Mononuclear cell (primary cell): ENCODE measurements at regions not wholly inside any gene's neighbourhood (a gene's known extent, or its start where the extent isn't known, plus 50 kb on each side); places are given as distances from the start of the nearest gene placed in this dataset.

ENCODE experiments used
- H3K27me3 ChIP-seq: 2 replicates; pipeline ENCODE4 v1.6.0; 2011; ENCODE audit warnings: low read length, control low read depth; ENCODE audit not compliant: insufficient read depth
- H3K4me1 ChIP-seq: 2 replicates; pipeline ENCODE4 v1.5.1; 2011; ENCODE audit warnings: mild to moderate bottlenecking, low read length, control low read depth; ENCODE audit not compliant: insufficient read depth
- H3K4me3 ChIP-seq: 2 replicates; pipeline ENCODE4 v1.5.1; 2011; ENCODE audit warnings: mild to moderate bottlenecking, low read length, moderate library complexity
- H3K9me3 ChIP-seq: 2 replicates; pipeline ENCODE4 v1.5.1; 2011; ENCODE audit warnings: low read depth, mild to moderate bottlenecking, control low read depth, low read length

- no peaks in the 10 kb centered on the region for H3K4me1 ChIP-seq
- no peaks in the 10 kb centered on the region for H3K9me3 ChIP-seq
- H3K27me3 ChIP-seq = no peaks in the 10 kb centered on the region
- H3K4me3 ChIP-seq = no peak overlapping the region
Measured at GRCh38 chr1:47630346-47630745, 192.5 kb downstream of the FOXD2 start.

DNA sequence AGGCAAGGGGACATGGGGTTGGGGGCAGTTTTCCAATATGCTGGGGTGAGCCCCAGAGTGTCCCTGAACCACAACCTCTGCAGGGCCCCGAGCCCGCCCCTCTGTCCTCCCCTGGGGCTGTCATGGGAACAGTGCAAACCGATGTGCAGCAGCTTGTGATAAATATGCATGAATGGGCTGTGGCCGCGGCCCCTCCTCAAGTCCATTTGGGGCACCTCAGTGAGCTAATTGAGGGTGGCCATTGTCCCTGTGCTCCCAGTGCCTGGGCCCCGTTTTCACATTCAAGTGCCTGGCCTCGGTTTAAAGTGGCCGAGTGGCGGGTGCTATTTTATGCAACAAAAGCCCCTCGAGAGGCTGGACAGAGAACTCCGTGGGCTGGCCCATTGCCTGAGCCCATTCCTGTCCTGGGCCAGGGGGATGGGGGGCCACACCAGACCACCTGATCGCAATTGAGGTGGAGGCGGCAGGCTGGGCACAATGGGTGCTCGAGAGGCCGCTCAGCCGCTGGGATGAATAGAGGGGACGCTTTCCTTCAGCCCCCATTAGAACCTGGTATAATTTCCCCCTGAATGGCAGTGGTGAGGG, 193.7 kb downstream of the FOXD2 start:
- no peaks in the 10 kb centered on the region for H3K27me3 ChIP-seq
- no peaks in the 10 kb centered on the region for H3K4me1 ChIP-seq
- no peaks in the 10 kb centered on the region for H3K9me3 ChIP-seq
- no peak overlapping the region for H3K4me3 ChIP-seq

- H3K4me3 ChIP-seq = no peak overlapping the region
- H3K4me1 ChIP-seq = no peaks in the 10 kb centered on the region
- no peaks in the 10 kb centered on the region for H3K9me3 ChIP-seq
- no peaks in the 10 kb centered on the region for H3K27me3 ChIP-seq
Measured at GRCh38 chr1:47635111-47635510, 197.3 kb downstream of the FOXD2 start.

DNA sequence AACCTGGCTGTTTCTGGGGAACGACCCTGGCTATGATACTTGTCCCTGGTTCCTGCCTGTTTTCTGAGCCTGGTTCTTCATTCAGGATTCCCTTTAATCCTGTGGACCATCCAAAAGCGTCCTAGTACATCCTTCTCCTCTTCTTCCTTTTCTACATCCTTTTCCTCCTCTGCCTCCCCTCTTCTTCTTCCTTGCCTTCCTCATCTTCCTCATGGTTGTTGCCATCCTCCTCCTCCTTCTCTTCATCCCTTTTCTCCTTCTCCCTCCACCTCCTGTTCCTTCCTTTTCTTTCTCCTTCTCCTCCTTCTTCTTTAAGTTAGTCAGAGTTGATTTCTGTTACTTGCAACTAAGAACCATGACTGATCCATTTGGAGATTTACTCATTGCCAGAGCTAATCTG, 197.8 kb downstream of the FOXD2 start:
- H3K4me1 ChIP-seq = no peaks in the 10 kb centered on the region
- no peaks in the 10 kb centered on the region for H3K27me3 ChIP-seq
- no peak overlapping the region for H3K4me3 ChIP-seq
- H3K9me3 ChIP-seq = no peaks in the 10 kb centered on the region

DNA sequence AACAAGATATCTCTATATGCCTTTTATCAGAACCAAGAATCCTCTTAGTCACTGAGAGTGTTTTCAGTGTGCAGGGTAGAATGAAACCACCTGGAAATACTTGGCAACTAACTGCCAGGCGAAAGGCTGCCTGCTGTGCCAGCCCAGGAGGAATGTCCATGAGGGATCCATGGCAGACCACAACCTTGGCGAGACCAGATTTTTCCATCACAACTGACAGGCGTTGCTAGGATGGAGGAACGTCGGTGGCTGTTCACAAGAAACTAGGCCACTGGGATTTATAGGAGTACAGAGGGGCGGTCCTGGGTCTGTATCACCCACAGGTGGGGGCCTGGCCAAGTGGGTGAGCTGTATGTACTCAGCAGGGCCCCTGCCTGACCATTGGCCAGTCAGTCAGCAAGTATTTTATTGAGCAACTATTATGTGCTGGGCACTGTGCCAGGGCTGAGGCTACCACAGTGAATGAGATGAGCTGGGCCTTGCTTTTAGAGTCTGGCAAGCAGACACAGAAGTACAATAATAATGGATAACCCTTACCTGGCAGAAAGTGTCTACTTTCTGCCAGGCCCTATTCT, 199.4 kb downstream of the FOXD2 start:
- H3K27me3 ChIP-seq = no peaks in the 10 kb centered on the region
- no peaks in the 10 kb centered on the region for H3K9me3 ChIP-seq
- H3K4me1 ChIP-seq = no peaks in the 10 kb centered on the region
- no peak overlapping the region for H3K4me3 ChIP-seq

DNA sequence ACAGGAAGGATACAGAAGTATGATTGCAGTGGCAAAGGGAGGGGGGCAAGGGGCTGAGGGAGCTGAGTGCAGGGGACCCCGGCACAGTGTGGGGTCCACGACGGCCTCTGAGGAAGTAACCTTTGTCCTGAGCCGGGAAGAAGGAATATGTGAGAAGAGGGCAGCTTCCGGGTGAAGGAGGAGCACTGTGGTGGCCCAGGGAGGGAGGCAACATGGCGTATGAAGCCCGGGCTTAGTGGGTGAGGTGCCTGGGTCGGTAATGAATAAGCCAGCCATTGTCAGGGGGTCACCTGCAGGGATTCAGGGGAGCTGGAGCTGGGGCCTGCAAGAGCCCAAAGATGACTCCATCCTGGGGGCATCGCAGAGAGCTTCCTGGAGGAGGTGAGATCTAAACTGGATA, 200.4 kb downstream of the FOXD2 start:
- Histone ChIP-seq H3K27me3 (no peaks in the 10 kb centered on the region), H3K4me1 (no peaks in the 10 kb centered on the region), H3K9me3 (no peaks in the 10 kb centered on the region), H3K4me3 (no peak overlapping the region)

DNA sequence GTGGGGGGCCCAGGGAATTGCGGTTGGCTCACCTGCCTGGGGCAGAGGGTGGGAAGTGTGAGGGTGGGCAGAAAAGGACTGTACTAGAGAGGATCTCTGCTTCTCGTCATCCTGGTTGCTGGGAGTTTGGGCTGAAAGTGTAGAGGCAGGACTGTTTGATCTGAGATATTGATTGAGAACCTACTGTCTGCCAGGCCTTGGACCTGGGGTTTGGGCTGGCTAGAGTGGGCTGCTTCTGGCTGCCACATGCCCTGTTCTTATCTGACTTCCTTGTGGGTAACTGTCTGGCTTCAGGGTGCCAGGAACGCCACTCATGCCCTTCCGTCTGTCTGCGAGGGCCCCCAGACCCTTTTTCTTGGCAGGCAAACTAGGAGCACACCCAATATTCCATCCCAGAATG, 200.9 kb downstream of the FOXD2 start:
- Histone ChIP-seq H3K9me3 (no peaks in the 10 kb centered on the region), H3K4me1 (no peaks in the 10 kb centered on the region), H3K27me3 (no peaks in the 10 kb centered on the region), H3K4me3 (no peak overlapping the region)

DNA sequence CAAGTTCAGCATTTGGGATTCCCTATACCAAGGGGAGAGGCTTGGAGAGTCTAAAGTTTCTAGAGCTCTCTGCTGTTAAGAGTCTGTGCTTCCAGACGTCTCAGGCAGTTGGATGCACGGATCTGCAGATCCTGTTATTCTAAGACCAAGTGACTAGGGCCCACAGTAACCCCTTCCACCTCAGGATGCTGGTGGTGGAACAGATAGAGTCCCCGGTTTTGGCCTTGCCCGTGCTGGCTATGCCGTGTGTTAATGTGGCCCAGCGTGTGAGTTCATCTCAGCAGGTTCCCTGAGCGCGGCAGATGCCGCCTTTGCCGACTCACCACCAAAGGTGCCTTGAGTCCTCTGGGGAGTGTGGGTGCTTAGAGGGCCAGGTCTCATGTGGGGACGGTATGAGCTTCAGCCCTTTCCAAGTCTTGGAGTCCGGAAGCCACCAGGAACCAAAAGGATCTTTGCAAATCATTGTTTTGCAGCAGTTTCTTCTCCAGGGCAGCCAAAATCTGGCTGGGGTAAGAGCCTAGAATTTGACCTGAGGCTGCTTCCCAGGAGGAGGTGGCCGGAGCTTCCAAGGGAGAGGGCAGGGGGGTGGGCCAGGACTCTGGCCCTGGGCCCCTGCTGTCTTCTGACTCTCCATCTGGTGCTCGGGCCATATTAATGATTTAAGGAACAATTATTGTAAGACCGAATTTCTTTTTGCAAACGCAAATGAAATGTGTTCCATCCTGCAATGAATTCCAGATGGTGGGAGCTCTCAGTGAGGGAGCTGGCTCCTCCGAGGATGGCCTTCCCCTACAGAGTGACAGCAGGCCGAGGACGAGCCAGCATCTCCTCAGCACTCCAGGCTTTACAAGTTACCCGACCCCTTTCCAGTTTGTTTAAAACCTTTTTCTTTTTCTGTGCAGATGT, 205.7 kb downstream of the FOXD2 start:
- Histone ChIP-seq H3K27me3 (no peaks in the 10 kb centered on the region), H3K9me3 (no peaks in the 10 kb centered on the region), H3K4me1 (no peaks in the 10 kb centered on the region), H3K4me3 (no peak overlapping the region)

DNA sequence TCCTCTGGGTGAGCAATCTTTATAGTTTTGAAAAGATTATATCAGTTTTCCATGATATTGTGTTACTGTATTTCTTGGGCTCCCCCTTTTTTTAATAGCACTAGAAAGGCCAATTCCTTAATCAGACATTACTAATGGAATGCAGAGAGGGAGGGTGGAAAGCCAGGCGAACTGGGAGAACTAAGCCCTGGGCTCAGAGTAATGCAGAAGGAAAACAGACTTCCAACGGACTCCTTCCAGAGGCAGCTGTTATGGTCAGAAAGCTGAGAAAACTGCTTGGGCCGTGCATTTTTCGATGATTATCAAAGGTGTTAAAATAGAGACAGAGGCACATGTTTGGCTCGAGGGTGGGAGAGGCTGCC, 206.3 kb downstream of the FOXD2 start:
- Histone ChIP-seq H3K4me3 (no peak overlapping the region), H3K9me3 (no peaks in the 10 kb centered on the region), H3K4me1 (no peaks in the 10 kb centered on the region), H3K27me3 (no peaks in the 10 kb centered on the region)

DNA sequence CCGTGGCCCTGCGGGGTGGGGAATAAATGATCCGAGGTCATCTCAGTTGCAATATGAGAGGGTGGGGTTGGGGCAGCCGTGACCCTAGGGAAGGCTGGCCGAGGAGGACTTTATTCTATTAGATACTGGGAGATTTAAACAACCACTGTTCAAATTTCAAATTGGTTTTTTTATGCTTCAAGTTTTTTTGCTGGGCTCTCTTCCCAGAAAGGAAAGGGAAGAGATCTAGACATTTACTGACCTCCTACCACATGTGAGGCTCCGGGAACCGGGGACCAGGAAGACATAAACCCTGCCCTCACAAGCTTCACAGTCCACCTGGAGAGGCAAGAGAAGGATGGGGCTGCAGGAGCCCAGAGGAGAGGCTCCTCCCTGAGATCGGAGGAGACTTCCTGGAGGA, 207.3 kb downstream of the FOXD2 start:
- Histone ChIP-seq H3K9me3 (no peaks in the 10 kb centered on the region), H3K4me3 (no peak overlapping the region), H3K27me3 (no peaks in the 10 kb centered on the region), H3K4me1 (no peaks in the 10 kb centered on the region)

- Histone ChIP-seq H3K4me1 (no peaks in the 10 kb centered on the region), H3K4me3 (no peak overlapping the region)
Measured at GRCh38 chr1:47646676-47647075, 208.8 kb downstream of the FOXD2 start.

DNA sequence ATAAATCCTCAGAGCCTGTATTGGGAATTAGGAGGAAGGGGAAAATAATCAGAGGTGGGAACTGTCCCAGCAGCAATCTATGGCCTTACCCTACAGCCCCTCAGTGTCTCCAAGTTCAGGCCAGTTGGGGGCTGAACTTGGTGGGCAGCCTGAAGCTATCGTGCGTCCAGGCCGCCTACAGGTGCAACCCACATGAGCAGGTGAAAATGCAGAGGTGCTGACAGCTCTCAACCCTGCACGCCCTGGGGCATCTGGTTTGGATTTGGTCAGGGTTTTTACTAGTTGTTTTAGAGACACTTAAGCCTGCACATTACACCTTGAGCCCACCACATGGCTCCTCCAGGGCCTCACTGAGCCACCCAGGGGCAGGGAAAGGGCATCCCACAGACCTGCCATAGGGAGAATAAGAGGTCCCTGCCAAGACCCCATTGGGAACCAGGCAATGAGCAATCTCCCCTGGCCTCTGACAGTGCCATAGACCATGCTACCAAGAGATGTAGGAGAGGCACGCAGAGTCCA, 209.5 kb downstream of the FOXD2 start:
- Histone ChIP-seq H3K9me3 (no peaks in the 10 kb centered on the region), H3K4me3 (no peak overlapping the region), H3K4me1 (no peaks in the 10 kb centered on the region), H3K27me3 (no peaks in the 10 kb centered on the region)

More at GRCh38 chr1:47646676-47647075, 208.8 kb downstream of the FOXD2 start:
- Histone ChIP-seq H3K9me3 (no peaks in the 10 kb centered on the region), H3K27me3 (no peaks in the 10 kb centered on the region)

GRCh38 chr1:47650205-47650604, 212.4 kb downstream of the FOXD2 start:
- no peaks in the 10 kb centered on the region for H3K4me1 ChIP-seq
- H3K4me3 ChIP-seq = no peak overlapping the region
- no peaks in the 10 kb centered on the region for H3K9me3 ChIP-seq
- H3K27me3 ChIP-seq = no peaks in the 10 kb centered on the region

- Histone ChIP-seq H3K4me1 (no peaks in the 10 kb centered on the region), H3K9me3 (no peaks in the 10 kb centered on the region), H3K27me3 (no peaks in the 10 kb centered on the region), H3K4me3 (no peak overlapping the region)
Measured at GRCh38 chr1:47650611-47651010, 212.8 kb downstream of the FOXD2 start.

DNA sequence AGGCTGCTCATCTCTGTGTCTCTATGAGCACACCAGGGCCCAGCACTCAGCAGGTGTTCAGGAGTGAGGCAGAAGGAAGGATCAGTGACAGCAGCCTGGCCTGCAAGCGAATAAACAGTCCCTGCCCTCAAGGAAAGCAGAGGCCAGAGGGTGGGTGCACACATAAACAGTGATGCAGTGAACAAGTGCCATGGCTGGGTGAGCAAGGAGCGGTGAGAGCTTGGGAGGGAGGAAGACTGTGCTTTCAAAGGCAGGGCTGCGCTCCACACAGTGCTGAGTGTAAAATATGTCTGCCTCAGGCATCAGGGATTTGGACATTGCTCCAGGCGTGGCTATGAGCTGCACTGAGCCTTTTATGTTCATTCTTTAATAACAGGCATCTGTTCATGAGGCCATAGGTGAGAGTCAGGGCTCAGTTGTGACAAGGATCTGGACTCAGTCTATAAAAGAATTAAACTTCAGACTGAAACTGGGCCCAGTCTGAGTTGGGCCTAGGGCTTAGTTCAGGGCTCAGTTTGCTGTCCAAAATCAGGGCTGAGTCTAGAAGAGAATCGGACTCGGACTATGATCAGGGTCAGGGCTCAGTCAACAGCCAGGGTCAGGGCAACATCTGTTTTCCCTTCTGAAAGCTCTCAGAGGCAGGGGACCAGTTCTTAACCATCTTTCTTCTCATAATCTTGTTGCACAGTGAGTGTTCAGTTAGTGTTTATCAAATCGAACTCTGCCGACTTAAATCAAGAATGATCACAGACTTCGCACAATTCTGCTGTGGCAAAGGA, 213.7 kb downstream of the FOXD2 start:
- H3K9me3 ChIP-seq = no peaks in the 10 kb centered on the region
- no peaks in the 10 kb centered on the region for H3K4me1 ChIP-seq
- H3K4me3 ChIP-seq = no peak overlapping the region
- H3K27me3 ChIP-seq = no peaks in the 10 kb centered on the region
